NCI-H2107 treated with DMSO at 0.1 percent for 48 hours (cell line): ENCODE measurements at regions not wholly inside any gene's neighbourhood (a gene's known extent, or its start where the extent isn't known, plus 50 kb on each side); places are given as distances from the start of the nearest gene placed in this dataset.

ENCODE experiments used
- DNase-seq: peaks from one replicate; lab custom pipeline; 2025; ENCODE audit not compliant: unreplicated experiment; lab: John Stamatoyannopoulos, UW

DNA sequence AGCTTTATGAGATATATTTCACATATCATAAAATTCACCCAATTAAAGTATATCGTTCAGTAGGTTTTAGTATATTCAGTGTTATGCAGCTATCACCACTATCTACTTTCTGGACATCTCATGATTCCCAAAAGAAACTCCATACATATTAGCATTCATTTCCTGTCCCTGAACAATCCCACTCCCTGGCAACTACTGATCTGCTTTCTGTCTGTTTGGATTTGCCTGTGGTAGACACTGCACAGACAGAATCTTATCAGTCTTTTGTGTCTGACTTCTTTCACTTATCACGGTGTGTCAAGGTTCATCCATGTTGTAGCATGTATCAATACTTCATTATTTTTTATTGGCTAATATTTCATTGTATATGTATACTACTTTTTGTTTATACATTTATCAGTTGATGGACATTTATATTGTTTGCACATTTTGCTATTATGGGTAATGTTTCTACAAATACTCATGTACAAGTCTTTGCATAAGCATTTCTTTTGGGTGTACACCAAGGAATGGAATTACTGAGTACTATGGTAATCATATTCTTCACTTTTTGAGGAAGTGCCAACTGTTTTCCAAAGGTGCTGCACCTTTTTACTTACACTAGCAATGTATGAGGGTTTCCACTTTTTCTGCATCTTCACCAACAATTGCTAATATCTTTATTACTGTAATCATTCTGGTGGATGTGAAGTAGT, 373.9 kb downstream of the AASDHPPT start:
- DNase-seq = no peak

DNA sequence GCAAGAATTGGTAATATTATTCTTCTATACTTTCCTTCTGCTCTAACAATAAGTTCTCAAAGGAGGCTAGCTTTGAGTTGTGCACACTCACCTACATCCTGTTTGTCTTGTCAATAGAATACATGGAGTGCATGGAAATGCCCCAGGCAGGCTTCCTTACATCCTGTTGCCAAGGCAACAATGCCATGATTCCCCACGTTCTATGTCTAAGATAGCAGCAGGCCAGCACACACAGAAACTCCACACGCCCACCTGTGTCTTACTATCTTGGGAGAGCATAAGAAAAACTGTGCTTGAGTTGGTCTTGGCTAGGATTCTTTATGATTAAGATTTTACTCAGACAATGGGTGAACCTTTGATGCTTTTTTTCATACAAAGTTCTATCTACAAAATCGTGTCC, 379.2 kb downstream of the AASDHPPT start:
- DNase-seq = no peak

DNA sequence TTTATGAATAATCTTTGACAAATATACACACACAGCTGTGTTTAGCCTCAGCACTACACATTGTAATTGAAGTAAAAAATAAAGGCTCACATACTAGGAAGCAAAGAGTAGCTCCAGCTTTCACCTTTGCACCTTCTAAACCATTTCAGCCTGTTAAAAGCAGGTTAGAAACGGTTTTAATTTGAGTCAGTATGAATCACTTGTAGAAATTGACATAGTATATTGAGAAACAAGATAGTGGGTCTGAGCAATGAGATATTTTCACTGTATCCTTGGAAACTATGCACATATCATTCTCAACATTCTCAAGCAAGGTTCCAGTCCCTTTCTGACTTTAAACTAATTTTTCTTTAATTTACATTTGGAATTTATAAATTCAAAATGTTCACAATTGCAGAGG, 380.3 kb downstream of the AASDHPPT start:
- DNase-seq = no peak

DNA sequence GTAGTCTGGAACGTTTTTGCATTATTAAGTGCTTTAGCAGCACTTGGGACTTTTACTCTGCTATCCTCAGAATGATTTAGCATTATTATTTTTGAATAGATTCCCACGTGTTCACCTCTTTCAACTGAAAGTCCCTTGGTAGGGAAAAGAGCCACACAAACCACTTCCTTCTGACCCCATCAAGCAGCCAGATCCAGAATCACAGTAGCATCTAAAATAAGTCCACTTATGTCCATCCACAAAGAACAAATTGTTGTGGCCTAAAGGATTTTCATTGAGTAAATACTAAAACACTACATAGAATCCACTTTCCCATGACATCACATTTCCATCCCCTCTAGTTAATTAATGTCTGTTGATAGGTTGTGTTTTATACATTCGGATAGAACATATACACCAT, 381.7 kb downstream of the AASDHPPT start:
- DNase-seq = no peak

DNA sequence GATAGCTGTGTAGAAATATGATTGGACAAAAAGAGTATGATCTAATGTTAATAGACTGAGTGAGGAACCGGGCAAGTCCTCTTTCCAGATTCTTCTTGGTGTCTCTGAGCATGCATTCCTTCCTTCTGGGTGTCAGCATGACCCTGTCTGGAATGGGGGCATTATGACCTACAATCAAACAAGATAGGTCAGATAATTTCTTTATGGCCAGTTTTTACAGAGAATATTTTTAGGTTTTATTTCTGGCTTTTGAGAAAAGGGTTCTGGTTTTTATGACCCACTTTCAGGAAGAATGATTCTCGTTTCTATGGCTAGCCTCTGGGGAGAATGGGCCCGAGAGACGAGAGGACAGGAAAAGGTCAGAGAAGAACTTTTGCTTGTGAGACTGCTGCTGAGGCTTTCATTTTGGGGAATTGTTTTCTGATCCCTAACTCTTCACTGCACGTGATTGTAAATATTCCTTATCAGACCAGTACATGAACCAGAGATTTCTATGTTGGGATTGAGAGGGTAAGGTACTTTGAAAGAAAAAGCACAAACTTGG, 383.8 kb downstream of the AASDHPPT start:
- DNase-seq = no peak

DNA sequence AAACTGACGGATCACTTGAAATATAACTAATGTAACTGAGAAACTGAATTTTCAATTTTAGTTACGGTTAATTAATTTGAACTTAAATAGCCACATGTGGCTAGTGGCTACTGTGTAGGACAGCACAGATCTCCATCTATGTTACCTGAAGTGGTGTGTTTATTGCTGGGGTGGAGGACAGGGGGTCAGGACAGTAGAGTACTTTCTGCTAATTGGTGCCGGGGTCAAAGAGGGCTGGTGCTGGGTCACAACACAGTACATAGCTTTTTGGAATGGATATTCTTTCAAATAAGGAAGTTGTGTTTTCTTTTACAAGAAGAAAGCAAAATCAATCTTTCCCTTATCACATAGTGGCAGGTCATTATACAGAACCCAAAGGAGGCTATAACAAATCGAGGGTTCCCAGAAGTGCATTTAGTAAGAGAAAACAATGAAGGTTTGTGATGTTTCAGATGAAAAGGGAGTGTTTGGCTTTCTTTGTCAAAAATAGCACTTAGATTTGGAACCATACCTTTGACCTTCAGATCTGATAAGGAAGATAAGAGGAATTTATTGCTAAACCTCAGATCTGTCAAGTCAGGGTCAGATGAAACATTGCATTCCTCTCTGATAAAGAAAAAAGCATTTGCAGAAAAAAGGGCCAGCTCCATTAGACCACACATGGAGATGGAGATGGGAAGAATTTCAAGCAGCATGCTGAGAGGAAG, 384.5 kb downstream of the AASDHPPT start:
- no peak for DNase-seq

DNA sequence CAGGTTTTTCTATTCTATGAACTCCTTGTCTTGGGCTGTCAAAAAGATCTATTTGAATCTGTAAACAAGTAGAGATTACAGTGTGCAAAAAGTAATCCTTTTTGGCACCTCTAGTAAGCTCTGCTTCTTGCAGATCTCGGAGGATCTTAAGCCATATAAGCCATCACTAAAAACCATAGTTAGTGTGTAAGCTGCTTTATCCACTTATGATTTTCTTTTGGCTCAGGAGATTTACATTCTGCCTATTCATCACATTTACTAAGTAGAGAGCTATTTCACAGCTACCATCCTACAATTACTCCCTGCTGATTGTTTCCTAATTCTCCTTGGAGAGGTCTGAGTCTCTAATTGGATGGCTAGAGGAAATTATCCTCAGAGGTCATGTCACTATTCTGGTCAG, 385.7 kb downstream of the AASDHPPT start:
- DNase-seq = no peak

DNA sequence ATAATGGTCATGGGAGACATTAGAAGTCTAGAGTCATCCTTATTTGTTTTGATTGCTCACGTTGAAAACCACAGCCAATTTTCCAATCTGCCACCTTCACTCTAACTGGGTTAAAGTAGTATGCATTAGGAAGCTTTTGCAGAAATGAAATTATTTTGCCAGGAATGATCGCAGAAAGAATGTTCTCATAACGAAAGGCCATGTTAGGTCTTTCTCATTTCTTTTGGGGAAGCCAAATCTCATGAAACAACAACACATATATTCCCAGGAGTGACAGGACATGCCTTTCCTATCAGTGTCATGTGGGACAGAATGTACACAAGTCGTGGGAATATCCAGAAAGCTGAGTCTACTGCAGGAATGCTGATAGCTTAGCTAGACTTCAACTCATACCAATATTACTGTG, 386.3 kb downstream of the AASDHPPT start:
- DNase-seq = no peak

DNA sequence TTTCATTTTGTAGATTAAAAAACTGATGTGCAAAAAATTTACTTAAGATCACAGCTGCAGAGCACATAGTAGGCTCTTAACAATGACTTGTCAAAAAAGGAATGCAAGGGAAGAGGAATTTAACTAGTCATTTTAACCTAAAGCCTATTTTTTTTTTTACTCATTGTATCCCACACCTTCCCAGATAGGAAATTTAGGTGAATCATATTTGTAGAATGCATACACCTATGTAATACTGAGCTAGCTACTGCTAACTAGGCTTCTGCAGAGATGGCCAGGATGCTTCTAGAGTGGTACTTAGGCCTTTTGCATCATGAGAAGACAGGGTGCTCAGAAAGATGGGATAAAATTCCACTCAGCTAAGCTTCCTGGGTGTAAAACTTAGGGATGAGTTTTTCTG, 387.3 kb downstream of the AASDHPPT start:
- no peak for DNase-seq

DNA sequence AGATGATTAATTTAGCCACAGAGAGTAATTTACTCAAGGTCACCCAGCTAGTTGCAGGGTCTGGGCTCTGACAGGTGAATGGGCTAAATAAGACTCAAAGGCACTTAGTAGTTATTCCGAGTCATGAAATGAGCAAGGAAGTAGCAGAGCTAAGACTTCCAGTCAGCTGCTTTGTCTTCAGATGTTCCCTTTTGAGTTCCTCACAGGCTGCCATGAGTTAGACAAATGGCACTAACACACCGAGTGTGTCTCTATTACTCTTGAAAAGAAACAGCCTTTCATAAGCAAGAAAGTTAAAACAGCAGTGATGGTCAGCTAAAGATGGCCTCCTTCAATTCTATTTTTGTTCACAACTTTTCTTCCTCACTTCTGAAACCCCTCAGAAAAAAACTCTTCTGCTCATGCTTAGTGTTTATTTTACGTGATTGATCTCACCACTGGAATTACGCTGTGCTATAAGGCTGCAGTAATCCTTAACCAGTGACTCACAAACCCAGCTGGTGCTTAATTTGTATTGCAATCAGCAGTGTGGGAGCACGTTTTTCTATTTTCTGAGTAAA, 389.1 kb downstream of the AASDHPPT start:
- no peak for DNase-seq

DNA sequence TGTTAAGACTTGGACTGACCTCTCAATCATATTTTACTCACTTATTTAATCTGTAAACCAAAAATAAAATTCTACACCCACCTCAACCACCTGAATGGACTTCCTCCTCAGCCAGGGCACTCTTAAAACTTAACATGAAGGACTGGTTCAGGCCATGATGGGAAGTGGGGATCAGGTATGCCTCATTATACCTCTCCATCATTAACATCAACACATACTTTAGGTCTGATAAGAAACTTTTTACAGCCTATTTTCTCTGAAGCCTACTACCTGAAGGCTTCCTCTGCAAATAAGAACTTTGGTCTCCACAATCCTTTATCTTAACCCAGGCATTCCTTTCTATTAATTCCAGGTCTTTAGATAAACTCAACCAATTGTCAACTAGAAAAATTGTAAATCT, 390.0 kb downstream of the AASDHPPT start:
- no peak for DNase-seq

DNA sequence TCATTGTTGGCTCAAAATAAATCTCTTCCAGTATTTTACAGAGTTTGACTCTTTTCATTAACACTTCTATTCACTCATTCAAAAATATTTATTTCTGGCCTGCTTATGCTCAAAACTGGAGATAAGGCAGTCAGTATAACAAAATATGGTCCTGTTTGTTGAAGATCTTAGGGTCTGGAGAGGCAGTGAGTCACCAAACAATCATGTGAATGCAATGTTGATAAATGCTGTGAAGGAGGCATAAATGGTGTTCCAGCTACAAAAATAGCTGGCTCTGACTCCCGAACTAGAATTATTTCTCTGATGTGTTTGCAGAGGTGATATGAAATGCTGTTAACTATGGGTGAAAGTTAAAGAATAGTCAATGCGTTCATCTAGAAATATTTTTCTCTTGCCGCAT, 390.6 kb downstream of the AASDHPPT start:
- no peak for DNase-seq

DNA sequence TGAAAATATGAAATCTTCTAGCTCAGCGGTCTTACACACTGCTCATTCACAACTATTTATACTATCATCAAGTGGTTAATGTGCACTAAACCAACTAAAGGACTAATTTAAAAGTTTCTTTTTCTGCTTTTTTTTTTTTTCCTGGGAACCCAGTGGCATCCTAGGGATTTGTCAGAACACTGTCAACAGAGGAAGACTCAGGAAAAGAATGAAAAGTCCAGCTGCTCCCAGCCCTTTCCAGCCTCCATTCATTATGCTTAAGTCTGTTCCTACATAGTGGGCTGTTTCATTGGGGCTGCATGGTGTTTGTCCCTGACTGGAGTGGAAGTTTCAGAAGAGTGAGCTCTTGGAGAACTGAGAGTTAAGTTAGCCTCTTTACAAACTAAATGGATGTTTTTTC, 391.1 kb downstream of the AASDHPPT start:
- DNase-seq = no peak

DNA sequence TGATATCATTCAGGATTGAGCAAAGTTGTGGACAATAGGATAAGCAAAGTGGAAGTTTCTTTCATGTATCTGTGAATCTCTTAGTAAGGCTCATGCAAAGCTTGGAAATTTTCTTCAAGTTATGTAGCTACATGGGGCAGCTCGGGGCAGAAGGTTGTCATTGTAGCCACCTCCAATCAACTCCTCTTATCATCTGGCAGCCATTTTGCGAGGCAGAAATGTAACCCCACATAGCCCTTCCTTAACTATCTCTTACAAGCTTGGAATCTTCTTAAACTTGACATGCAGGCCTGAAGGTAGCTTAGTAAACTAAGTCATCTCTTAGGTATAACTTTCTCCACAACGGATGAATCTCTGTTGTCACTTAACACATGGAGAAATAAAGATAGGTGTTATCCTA, 392.8 kb downstream of the AASDHPPT start:
- DNase-seq = no peak

DNA sequence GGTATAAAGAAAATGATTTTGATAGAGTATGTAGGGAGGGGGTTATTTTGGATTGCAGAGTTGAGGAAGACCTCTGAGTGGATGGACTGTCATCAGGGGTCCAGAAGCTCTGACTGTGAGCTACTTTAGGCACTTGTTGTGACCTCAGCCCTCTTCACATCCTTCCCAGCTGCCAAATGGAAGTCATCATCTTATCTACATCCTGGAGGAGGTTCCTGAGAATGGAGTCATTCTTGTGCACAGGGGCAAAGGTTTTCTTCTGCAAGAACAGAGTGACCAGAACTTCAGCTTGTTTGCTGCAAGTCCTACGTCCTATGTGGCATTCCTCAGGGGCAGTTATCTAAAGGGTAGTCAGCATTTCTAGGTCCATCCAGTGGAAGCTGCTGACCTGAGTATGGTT, 393.8 kb downstream of the AASDHPPT start:
- no peak for DNase-seq

DNA sequence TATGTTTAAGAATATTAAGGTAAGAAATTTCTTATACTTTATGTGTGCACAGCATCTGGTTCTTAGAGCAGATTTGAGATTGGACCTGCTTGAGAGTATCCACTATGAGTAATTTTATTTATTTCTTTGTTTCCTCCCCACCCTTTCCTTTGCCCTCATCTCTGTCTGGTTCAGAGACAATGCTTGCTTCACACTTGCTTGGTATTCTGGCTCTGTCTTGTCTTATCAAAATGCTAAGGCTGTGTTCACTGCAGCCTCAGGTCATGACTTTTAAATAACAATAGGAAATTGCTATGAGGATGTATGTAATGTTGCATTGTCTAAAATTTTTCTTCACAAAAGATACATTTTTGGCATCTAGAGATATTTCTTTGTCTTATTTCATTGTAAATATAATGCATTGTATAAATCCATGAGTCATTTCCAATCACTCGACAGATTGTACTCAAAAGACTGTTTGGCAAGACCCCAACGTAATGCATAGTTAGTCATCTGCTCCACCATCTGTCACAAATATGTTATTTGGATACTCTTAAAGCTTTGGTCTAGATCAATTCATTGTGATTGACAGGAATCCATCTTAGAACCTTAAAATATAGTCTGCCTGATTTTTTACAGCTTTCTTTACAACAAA, 395.7 kb downstream of the AASDHPPT start:
- DNase-seq = no peak

DNA sequence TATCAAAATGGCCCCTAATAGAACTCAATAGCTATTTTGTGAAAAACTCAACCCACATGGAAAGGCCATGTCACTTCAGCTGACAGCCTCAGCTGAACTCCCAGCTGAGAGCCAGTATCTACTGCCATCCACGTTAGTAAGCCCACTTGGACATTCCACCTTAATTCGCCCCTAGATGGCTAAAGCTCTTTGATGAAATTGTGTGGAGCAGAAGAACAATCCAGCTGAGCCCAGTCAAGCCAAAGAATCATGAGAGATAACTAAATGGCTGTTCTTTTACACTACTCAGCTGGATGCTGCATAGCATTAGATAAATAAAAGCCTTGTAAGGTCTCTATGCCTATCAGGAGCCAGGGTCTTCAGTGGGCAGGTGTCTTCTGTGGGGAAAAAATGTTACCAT, 396.8 kb downstream of the AASDHPPT start:
- no peak for DNase-seq

DNA sequence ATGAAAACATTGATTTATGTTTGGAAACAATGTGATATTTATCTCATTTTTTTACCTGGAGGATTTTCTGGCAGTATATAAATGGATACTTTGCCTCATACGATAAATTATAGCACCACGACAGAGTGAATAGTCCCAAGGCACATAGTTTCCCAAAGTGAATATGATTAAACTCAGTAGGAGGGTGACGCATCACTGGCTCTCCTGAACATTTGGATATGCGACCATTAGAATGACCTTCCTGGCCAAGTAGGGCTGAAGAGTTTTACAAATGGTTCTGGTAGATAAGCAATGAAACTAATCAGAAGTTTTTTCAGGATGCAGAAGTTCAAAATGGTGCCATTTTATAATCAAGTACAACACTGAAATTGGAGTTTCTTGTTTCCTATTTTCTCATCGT, 397.7 kb downstream of the AASDHPPT start:
- DNase-seq = no peak

DNA sequence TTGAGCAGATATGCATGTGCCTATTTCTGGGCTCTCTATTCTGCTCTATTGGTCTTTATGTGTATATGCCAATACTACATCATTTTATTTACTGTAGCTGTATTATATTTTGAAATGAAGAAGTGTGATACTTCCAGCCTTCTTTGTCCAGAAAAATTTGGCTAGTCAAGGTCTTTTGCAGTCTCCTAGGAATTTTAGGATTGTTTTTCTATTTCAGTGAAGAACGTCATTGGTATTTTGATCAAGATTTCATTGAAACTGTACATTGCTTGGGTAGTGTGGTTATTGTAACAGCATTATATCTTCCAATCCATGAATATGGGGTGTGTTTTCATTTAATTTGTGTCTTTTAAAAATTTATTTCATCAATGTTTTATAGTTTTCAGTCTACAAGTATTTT, 400.3 kb downstream of the AASDHPPT start:
- no peak for DNase-seq

DNA sequence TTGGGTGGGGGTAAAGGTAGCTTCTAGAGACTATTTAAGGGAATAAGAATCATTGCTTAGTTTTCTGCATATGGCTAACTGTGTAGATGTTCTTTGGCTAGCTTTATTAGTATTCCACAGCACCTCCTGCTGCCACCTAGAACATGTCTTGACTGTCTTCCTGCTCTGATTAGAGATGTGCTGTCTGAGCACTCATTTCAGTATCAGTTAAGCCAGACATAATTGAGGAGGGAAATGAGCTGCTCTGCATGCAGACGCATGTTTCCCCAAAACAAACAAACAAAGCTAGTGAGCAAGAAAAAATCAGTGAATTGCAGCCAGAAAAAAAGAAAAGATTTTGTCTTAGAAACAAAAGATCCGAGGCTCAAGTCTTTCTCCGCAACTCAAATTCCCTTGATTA, 402.2 kb downstream of the AASDHPPT start:
- no peak for DNase-seq

DNA sequence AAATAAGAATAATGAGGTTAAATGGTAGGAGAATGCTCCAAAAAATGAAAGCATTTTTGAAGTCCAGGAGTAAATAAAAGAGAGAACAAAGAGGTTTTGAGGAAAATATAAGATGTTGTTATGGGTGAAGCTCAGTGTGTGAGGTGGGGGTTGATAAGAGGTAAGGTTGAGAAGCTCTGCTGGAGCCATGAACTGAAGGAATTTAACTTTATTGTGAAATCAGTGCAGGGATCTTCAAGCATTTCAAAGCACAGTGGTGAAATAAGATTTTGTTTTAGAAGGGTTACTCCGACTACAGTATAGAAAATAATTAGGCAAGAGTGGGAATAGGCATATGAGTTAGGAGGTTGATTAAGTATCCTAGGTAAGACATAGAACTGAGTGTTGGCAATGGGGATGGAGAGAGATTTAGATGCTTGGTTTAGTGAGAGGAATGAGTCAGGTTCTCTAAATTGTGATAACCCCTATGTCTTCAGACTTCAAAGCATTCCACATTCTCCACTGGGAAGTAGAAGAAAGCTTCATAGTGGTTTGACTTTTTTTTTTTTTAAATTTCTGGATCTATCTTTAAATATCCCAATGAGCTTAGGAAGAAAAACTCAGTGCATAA, 403.2 kb downstream of the AASDHPPT start:
- DNase-seq = no peak
